ENCODE measurements at regions not wholly inside any gene's neighbourhood (a gene's known extent, or its start where the extent isn't known, plus 50 kb on each side); places are given as distances from the start of the nearest gene placed in this dataset.
"Not testable (repeated sequence)": the region's sequence is repeated elsewhere in the genome, so short reads cannot be mapped to it uniquely, and the experiment has no call there.

DNA sequence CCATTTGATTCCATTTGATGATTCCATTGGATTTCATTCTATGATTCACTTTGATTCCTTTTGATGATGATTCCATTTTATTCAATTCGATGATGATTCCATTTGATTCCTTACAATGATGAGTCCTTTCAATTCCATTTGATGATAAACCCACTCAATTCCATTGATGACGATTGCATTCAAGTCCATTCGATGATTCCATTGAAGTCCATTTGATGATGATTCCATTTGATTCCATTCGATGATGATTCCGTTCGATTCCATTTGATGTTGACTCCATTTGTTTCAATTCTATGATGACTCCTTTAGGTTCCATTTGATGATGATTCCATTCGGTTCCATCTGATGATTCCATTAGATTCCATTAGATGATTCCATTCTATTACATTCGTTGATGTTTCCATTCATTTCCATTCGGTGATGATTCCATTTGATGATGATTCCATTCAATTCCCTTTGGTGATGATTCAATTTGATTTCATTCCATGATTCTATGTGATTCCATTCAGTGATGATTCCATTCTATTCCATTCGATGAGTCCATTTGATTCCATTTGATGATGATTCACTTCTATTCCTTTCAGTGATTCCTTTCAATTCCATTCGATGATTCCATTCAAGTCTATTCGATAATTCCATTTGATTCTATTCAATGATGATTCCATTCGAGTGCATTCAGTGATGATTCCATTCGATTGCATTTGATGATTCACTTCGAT lies 1106.0 kb downstream of the RPIA start:
- no peak overlapping the region for H3K27ac ChIP-seq
- no peak for TF ChIP-seq POLR2AphosphoS5 (IDR thresholded peaks at IDR 0.05)
- no peak for TF ChIP-seq POLR2A (IDR thresholded peaks at IDR 0.05)
- TF ChIP-seq, protein P1, sequence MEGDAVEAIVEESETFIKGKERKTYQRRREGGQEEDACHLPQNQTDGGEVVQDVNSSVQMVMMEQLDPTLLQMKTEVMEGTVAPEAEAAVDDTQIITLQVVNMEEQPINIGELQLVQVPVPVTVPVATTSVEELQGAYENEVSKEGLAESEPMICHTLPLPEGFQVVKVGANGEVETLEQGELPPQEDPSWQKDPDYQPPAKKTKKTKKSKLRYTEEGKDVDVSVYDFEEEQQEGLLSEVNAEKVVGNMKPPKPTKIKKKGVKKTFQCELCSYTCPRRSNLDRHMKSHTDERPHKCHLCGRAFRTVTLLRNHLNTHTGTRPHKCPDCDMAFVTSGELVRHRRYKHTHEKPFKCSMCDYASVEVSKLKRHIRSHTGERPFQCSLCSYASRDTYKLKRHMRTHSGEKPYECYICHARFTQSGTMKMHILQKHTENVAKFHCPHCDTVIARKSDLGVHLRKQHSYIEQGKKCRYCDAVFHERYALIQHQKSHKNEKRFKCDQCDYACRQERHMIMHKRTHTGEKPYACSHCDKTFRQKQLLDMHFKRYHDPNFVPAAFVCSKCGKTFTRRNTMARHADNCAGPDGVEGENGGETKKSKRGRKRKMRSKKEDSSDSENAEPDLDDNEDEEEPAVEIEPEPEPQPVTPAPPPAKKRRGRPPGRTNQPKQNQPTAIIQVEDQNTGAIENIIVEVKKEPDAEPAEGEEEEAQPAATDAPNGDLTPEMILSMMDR (IDR thresholded peaks at IDR 0.05): no peak
- peaks cover 41 to 95% of the 10 kb centered on the region in 2 donors for H3K9me3 ChIP-seq
- no peak for DNase-seq (ENCODE audit: low spot score in 2 of 2)
- H3K36me3 ChIP-seq: no peaks in the 10 kb centered on the region
- no peaks in the 10 kb centered on the region for H3K27me3 ChIP-seq
- no peak overlapping the region for H3K4me3 ChIP-seq
- H3K4me1 ChIP-seq: no peaks in the 10 kb centered on the region
- intact Hi-C loops (cut with DNase I; ENCODE audit: low total_unique reads): no loop called here

DNA sequence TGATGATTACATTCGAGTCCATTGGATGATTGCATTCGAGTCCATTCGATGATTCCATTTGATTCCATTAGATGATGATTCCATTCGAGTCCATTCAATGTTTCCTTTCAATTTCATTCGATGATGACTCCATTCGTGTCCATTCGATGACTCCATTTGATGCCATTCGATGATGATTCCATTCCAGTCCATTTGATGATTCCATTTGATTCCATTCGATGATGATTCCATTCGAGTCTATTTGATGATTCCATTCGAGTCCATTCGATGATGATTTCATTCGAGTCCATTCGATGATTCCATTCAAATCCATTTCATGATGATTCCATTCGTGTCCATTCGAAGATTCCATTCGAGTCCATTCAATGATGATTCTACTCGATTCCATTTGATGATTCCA lies 1109.7 kb downstream of the RPIA start:
- intact Hi-C loops (cut with DNase I; ENCODE audit: low total_unique reads); H3K27me3 ChIP-seq: not testable (repeated sequence)
- H3K9me3 ChIP-seq: peaks cover 56 to 98% of the 10 kb centered on the region in 2 donors

DNA sequence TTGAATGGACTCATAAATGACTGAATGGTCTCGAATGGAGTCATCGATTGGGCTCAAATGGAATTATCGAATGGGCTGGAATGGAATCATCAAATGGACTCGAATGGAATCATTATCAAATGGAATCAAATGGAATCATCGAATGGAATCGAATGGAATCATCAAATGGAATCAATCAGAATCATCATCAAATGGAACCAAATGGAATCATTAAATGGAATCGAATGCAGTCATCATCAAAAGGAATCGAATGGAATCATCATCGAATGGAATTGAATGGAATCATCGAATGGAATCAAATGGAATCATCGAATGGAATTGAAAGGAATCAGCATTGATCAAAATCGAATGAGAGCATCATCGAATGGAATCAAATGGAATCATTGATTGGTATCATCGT lies 1114.9 kb downstream of the RPIA start:
- H3K9me3 ChIP-seq: peaks cover 43 to 91% of the 10 kb centered on the region in 2 donors
- H3K4me1 ChIP-seq; H3K36me3 ChIP-seq; H3K4me3 ChIP-seq; H3K27me3 ChIP-seq; DNase-seq (ENCODE audit: low spot score in 2 of 2); H3K27ac ChIP-seq; intact Hi-C loops (cut with DNase I; ENCODE audit: low total_unique reads): not testable (repeated sequence)

More for the DNA sequence above, 1109.7 kb downstream of the RPIA start:
- not testable (repeated sequence) for H3K27ac ChIP-seq; H3K4me3 ChIP-seq; H3K4me1 ChIP-seq; H3K36me3 ChIP-seq; DNase-seq (ENCODE audit: low spot score in 2 of 2)

DNA sequence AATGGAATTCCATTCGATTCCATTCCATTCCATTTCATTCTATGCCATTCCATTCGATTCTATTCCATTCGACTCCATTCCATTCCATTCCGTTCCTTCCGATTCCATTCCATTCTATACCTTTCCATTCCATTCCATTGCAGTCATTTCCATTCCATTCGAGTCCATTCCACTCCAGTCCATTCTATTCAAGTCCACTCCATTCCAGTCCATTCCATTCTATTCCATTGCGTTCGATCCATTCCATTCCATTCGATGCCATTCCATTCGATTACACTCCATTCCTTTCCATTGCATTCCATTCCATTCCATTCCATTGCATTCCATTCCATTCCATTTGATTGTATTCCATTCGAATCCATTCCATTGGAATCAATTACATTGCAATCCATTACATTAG lies 1119.8 kb downstream of the RPIA start:
- Histone ChIP-seq H3K4me3 (no peak overlapping the region), H3K9me3 (peaks cover 55 to 70% of the 10 kb centered on the region in 2 donors), H3K27ac (no peak overlapping the region), H3K36me3 (no peaks in the 10 kb centered on the region), H3K27me3 (no peaks in the 10 kb centered on the region), H3K4me1 (no peaks in the 10 kb centered on the region)
- intact Hi-C loops (cut with DNase I; ENCODE audit: low total_unique reads): no loop called here
- no peak for TF ChIP-seq POLR2AphosphoS5 (IDR thresholded peaks at IDR 0.05)
- TF ChIP-seq, protein P1 (IDR thresholded peaks at IDR 0.05): no peak
- no peak for TF ChIP-seq POLR2A (IDR thresholded peaks at IDR 0.05)
- no peak for DNase-seq (ENCODE audit: low spot score in 2 of 2)

DNA sequence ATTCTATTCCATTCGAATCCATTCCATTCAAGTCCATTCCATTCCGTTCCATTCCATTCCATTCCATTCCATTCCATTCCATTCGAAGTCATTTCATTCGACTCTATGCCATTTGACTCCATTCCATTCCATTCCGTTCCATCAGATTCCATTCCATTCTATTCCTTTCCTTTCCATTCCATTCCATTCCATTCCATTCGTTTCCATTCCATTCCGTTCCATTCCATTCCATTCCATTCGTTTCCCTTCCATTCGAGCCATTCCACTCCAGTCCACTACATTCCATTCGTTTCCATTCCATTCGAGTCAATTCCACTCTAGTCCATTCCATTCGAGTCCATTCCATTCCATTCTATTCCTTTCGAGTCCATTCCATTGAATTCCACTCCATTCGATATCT lies 1120.4 kb downstream of the RPIA start:
- H3K9me3 ChIP-seq: peaks cover 55 to 64% of the 10 kb centered on the region in 2 donors
- DNase-seq (ENCODE audit: low spot score in 2 of 2); H3K36me3 ChIP-seq; intact Hi-C loops (cut with DNase I; ENCODE audit: low total_unique reads); H3K27ac ChIP-seq; H3K4me3 ChIP-seq; H3K27me3 ChIP-seq; H3K4me1 ChIP-seq: not testable (repeated sequence)

DNA sequence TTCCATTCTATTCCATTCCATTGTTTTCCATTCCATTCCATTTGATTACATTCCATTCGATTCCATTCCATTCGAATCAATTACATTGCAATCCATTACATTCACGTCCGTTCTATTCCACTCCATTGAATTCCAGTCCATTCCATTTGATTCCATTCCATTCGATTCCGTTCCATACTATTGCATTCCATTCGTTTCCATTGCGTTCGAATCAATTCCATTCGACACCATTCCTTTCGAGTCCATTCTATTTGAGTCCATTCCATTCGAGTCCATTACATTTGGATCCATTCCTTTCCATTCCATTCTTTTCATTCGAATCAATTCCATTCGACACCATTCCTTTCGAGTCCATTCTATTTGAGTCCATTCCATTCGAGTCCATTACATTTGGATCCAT lies 1122.9 kb downstream of the RPIA start:
- H3K27me3 ChIP-seq; intact Hi-C loops (cut with DNase I; ENCODE audit: low total_unique reads); H3K36me3 ChIP-seq; H3K4me3 ChIP-seq; H3K27ac ChIP-seq; DNase-seq (ENCODE audit: low spot score in 2 of 2); H3K4me1 ChIP-seq: not testable (repeated sequence)
- peaks cover 46 to 58% of the 10 kb centered on the region in 2 donors for H3K9me3 ChIP-seq

DNA sequence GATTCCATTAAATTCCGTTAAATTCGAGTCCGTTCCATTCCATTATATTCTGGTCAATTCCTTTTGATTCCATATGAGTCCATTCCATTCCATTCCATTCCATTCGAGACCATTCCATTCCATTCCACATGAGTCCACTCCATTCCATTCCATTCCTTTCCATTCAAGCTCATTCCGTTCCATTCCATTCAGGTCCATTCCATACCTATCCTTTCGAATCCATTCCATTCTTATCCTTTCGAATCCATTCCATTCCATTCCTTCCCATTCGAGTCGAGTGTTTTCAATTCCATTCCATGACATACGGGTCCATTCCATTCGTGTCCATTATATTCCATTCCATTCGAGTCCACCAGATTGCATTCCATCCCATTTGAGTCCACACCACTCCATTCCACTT lies 1127.4 kb downstream of the RPIA start:
- TF ChIP-seq, protein P1 (IDR thresholded peaks at IDR 0.05): no peak
- TF ChIP-seq POLR2AphosphoS5 (IDR thresholded peaks at IDR 0.05) (no peak), POLR2A (IDR thresholded peaks at IDR 0.05) (no peak)
- Histone ChIP-seq H3K9me3 (peaks cover 2 to 74% of the 10 kb centered on the region in 2 donors), H3K27ac (no peak overlapping the region), H3K4me3 (no peak overlapping the region), H3K36me3 (no peaks in the 10 kb centered on the region), H3K27me3 (no peaks in the 10 kb centered on the region), H3K4me1 (no peaks in the 10 kb centered on the region)
- intact Hi-C loops (cut with DNase I; ENCODE audit: low total_unique reads): no loop called here
- DNase-seq (ENCODE audit: low spot score in 2 of 2): no peak
